ENCODE measurements at regions not wholly inside any gene's neighbourhood (a gene's known extent, or its start where the extent isn't known, plus 50 kb on each side); places are given as distances from the start of the nearest gene placed in this dataset.

DNA sequence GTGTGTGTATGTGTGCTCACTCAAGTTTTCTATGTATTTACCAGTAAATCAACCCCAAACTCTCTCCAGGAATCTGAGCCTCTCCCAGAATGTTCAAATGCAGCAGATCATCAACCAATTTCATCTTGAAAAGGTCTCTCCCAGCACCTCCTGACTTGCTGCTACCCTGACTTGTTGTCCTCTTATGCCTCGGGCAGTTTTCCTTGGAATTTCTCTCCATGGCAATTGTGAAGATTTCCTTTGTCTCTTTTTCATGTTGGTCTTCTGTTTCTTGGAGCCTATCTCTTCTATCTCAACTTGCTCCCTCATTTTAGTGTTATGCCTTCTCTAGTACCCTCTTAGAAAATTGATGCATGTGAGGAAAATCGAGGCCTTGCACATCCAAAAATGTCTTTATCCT, 303.6 kb upstream of the KIF2A start:
- Mint-ChIP-seq H3K4me3 (no peak overlapping the region), H3K27ac (no peak overlapping the region), H3K27me3 (peaks cover 2% of the 10 kb centered on the region), H3K4me1 (no peaks in the 10 kb centered on the region), H3K36me3 (no peaks in the 10 kb centered on the region), H3K9me3 (no peaks in the 10 kb centered on the region)
- no peak for DNase-seq
- ATAC-seq (ENCODE audit: low read depth) = no peak
- POLR2A ChIA-PET = no interaction called here

- no peaks in the 10 kb centered on the region for H3K36me3 Mint-ChIP-seq
- DNase-seq (no peak), ATAC-seq (ENCODE audit: low read depth) (no peak)
- no peak overlapping the region for H3K27ac Mint-ChIP-seq
- H3K27me3 Mint-ChIP-seq = peaks cover 2% of the 10 kb centered on the region
- H3K9me3 Mint-ChIP-seq = no peaks in the 10 kb centered on the region
- H3K4me1 Mint-ChIP-seq = no peaks in the 10 kb centered on the region
- POLR2A ChIA-PET = no interaction called here
- H3K4me3 Mint-ChIP-seq = no peak overlapping the region
Observed at GRCh38 chr5:62005551-62005950, 300.5 kb upstream of the KIF2A start.

GRCh38 chr5:62007457-62007856, 298.5 kb upstream of the KIF2A start:
- no peaks in the 10 kb centered on the region for H3K9me3 Mint-ChIP-seq
- ATAC-seq (ENCODE audit: low read depth) (no peak), DNase-seq (no peak)
- no peak overlapping the region for H3K4me3 Mint-ChIP-seq
- H3K36me3 Mint-ChIP-seq = no peaks in the 10 kb centered on the region
- H3K27ac Mint-ChIP-seq = no peak overlapping the region
- no peaks in the 10 kb centered on the region for H3K4me1 Mint-ChIP-seq
- peaks cover 2% of the 10 kb centered on the region for H3K27me3 Mint-ChIP-seq
- POLR2A ChIA-PET = no interaction called here

GRCh38 chr5:62011089-62011664, 294.8 kb upstream of the KIF2A start:
- no peak overlapping the region for H3K27ac Mint-ChIP-seq
- H3K4me1 Mint-ChIP-seq = no peaks in the 10 kb centered on the region
- POLR2A ChIA-PET = no interaction called here
- DNase-seq (no peak), ATAC-seq (ENCODE audit: low read depth) (no peak)
- H3K27me3 Mint-ChIP-seq = no peaks in the 10 kb centered on the region
- H3K9me3 Mint-ChIP-seq = no peaks in the 10 kb centered on the region
- H3K36me3 Mint-ChIP-seq = no peaks in the 10 kb centered on the region
- no peak overlapping the region for H3K4me3 Mint-ChIP-seq

- POLR2A ChIA-PET = no interaction called here
- DNase-seq (no peak), ATAC-seq (ENCODE audit: low read depth) (no peak)
- no peak overlapping the region for H3K4me3 Mint-ChIP-seq
- H3K27me3 Mint-ChIP-seq = no peaks in the 10 kb centered on the region
- peaks cover 1% of the 10 kb centered on the region for H3K9me3 Mint-ChIP-seq
- no peaks in the 10 kb centered on the region for H3K36me3 Mint-ChIP-seq
- H3K4me1 Mint-ChIP-seq = no peaks in the 10 kb centered on the region
- no peak overlapping the region for H3K27ac Mint-ChIP-seq
Observed at GRCh38 chr5:62017092-62017491, 288.9 kb upstream of the KIF2A start.

DNA sequence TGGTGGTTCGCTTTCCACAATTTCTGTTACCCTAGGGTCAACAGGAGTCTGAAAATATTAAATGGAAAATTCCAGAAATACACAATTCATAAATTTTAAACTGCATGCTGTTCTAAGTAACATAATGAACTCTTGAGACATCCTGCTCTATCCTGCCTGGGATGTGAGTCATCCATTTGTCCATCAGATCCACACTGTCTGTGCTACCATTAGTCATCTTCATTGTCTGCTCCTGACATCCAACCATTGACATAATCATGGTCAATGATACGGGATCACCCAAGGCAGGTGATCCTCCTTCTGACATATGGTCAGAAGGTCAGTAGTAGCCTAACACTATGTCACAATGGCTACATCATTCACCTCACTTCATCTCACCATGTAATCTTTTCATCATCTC, 276.7 kb upstream of the KIF2A start:
- Mint-ChIP-seq H3K27ac (no peak overlapping the region), H3K4me3 (no peak overlapping the region), H3K9me3 (peaks cover 2% of the 10 kb centered on the region), H3K4me1 (no peaks in the 10 kb centered on the region), H3K27me3 (no peaks in the 10 kb centered on the region), H3K36me3 (no peaks in the 10 kb centered on the region)
- ATAC-seq (ENCODE audit: low read depth) (no peak), DNase-seq (no peak)
- POLR2A ChIA-PET = no interaction called here

DNA sequence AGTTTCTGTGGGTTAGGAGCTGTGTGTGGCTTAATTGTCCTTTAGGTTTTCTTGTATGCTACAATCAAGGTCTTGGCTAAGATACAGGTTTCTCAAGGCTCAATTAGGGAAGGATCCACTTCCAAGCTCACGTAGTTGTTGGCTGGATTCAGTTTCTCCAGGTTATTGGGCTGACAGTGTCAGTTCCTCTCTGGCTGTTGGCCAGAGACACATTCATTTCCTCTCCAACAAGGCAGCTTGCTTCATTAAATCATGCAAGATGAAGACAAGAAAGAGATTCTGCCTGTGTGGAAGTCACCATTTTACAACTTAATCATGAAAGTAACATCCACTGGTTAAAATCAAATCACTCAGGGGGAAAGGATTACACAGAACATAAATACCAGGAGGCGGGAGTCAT, 275.7 kb upstream of the KIF2A start:
- H3K27me3 Mint-ChIP-seq = no peaks in the 10 kb centered on the region
- ATAC-seq (ENCODE audit: low read depth) (no peak), DNase-seq (no peak)
- no peak overlapping the region for H3K4me3 Mint-ChIP-seq
- POLR2A ChIA-PET = no interaction called here
- no peaks in the 10 kb centered on the region for H3K4me1 Mint-ChIP-seq
- peaks cover 2% of the 10 kb centered on the region for H3K9me3 Mint-ChIP-seq
- H3K36me3 Mint-ChIP-seq = no peaks in the 10 kb centered on the region
- H3K27ac Mint-ChIP-seq = no peak overlapping the region

DNA sequence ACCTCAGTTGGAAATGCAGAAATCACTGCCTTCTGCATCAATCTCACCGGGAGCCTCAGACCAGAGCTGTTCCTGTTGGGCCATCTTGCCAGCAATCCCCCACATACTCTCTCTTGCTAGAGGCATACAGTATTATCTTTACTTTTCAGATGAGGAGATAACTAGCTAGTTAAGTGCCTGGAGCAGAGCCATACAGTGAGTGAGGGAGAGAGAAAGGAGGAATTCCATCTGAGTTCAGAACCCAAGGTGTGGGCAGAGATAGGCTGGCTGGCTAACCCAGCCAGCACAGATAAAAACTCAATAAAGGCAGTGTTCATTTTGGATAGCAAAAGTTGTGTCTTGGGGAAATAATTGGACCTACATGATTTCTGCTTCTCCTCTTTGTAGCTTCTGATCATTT, 268.0 kb upstream of the KIF2A start:
- no peaks in the 10 kb centered on the region for H3K27me3 Mint-ChIP-seq
- POLR2A ChIA-PET = no interaction called here
- no peak for DNase-seq
- no peaks in the 10 kb centered on the region for H3K36me3 Mint-ChIP-seq
- H3K4me3 Mint-ChIP-seq = no peak overlapping the region
- H3K27ac Mint-ChIP-seq = no peak overlapping the region
- no peak for ATAC-seq (ENCODE audit: low read depth)
- H3K9me3 Mint-ChIP-seq = no peaks in the 10 kb centered on the region
- no peaks in the 10 kb centered on the region for H3K4me1 Mint-ChIP-seq

GRCh38 chr5:62041156-62041756, 264.8 kb upstream of the KIF2A start:
- POLR2A ChIA-PET = no interaction called here
- no peaks in the 10 kb centered on the region for H3K4me1 Mint-ChIP-seq
- DNase-seq (no peak), ATAC-seq (ENCODE audit: low read depth) (no peak)
- no peaks in the 10 kb centered on the region for H3K9me3 Mint-ChIP-seq
- no peaks in the 10 kb centered on the region for H3K36me3 Mint-ChIP-seq
- no peak overlapping the region for H3K4me3 Mint-ChIP-seq
- no peaks in the 10 kb centered on the region for H3K27me3 Mint-ChIP-seq
- no peak overlapping the region for H3K27ac Mint-ChIP-seq

DNA sequence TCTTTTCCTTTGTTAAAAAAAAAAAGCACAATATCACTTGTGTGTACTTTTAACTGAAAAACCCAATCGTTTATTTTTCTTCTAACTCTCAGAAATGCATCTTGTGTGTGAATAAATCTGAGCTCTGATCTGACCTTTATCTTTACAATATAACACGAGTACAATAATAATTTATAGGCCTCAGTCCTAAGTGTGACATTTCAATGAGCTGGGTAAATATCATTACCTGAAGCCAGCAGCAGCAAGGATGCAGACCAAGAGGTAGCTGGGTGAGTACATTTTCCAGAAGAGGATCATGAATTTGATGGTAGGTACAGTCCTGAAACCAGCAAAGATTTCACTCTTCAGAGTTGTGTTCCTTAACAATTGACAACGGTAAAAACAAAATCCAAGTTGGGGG, 264.0 kb upstream of the KIF2A start:
- no peaks in the 10 kb centered on the region for H3K9me3 Mint-ChIP-seq
- DNase-seq (no peak), ATAC-seq (ENCODE audit: low read depth) (no peak)
- H3K27ac Mint-ChIP-seq = no peak overlapping the region
- H3K36me3 Mint-ChIP-seq = no peaks in the 10 kb centered on the region
- no peak overlapping the region for H3K4me3 Mint-ChIP-seq
- POLR2A ChIA-PET = no interaction called here
- H3K27me3 Mint-ChIP-seq = peaks cover 2% of the 10 kb centered on the region
- H3K4me1 Mint-ChIP-seq = no peaks in the 10 kb centered on the region

DNA sequence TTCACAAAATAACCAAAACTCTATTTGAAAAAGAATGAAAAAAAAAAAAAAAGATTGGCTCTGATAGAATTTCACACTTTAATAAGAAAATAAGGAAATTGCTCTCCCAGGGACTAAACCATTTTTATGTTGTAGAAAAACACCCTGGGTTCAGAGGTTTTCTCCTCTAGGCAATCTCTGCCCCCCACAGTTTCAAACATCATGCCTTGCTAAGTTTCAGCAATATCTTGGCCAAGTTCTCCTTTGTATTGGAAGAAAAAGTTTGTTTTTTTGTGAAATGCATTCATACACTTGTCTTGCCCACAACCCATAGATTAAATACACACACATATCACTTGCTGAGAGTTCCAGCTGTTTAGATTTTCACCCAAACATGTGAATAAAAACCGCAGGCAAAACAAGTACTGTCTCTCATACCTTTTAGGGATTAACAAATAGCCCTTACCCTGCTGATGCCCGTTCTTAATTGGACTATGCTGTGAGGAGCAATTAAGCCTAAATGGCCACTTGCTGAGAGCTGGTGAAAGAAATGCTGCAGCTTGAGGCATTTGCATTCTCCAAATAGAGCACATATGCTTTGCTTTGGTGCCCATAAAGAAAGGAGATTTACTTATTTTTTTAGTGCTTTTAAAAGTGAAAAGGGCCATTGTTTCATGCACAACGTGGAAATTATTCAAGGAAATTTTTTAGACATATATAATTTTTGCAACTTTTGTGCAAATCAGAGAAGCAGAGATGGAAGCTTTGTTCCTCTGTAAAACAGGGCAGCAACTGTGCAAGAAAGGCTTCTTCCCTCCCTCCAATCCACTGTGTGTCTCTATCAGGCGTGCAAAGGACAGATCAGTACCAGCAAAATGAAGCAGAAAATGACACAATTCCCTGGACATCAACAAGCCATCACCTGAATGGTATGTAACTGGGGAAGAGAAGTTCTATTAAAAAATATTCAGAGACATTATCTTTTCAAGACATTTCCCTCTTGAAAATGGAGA, 262.4 kb upstream of the KIF2A start:
- no peak overlapping the region for H3K27ac Mint-ChIP-seq
- peaks cover 7% of the 10 kb centered on the region for H3K27me3 Mint-ChIP-seq
- ATAC-seq (ENCODE audit: low read depth) (no peak), DNase-seq (no peak)
- H3K36me3 Mint-ChIP-seq = no peaks in the 10 kb centered on the region
- POLR2A ChIA-PET = no interaction called here
- no peak overlapping the region for H3K4me3 Mint-ChIP-seq
- no peaks in the 10 kb centered on the region for H3K4me1 Mint-ChIP-seq
- no peaks in the 10 kb centered on the region for H3K9me3 Mint-ChIP-seq

- Mint-ChIP-seq H3K36me3 (no peaks in the 10 kb centered on the region), H3K4me1 (no peaks in the 10 kb centered on the region), H3K27ac (no peak overlapping the region), H3K9me3 (no peaks in the 10 kb centered on the region), H3K27me3 (peaks cover 8% of the 10 kb centered on the region), H3K4me3 (no peak overlapping the region)
- DNase-seq (no peak), ATAC-seq (ENCODE audit: low read depth) (no peak)
- POLR2A ChIA-PET = no interaction called here
Observed at GRCh38 chr5:62044989-62045388, 261.0 kb upstream of the KIF2A start.

GRCh38 chr5:62046191-62046590, 259.8 kb upstream of the KIF2A start:
- no peaks in the 10 kb centered on the region for H3K36me3 Mint-ChIP-seq
- no peaks in the 10 kb centered on the region for H3K9me3 Mint-ChIP-seq
- POLR2A ChIA-PET = no interaction called here
- H3K4me3 Mint-ChIP-seq = no peak overlapping the region
- H3K27ac Mint-ChIP-seq = no peak overlapping the region
- H3K4me1 Mint-ChIP-seq = no peaks in the 10 kb centered on the region
- DNase-seq = no peak
- peaks cover 13% of the 10 kb centered on the region for H3K27me3 Mint-ChIP-seq
- no peak for ATAC-seq (ENCODE audit: low read depth)

- Mint-ChIP-seq H3K9me3 (no peaks in the 10 kb centered on the region), H3K27ac (no peak overlapping the region), H3K27me3 (peaks cover 13% of the 10 kb centered on the region), H3K4me1 (no peaks in the 10 kb centered on the region), H3K36me3 (no peaks in the 10 kb centered on the region), H3K4me3 (no peak overlapping the region)
- DNase-seq = no peak
- POLR2A ChIA-PET = no interaction called here
- ATAC-seq (ENCODE audit: low read depth) = no peak
Observed at GRCh38 chr5:62051747-62052146, 254.3 kb upstream of the KIF2A start.
